Endothelial cell (in vitro differentiated cells): ENCODE measurements at regions not wholly inside any gene's neighbourhood (a gene's known extent, or its start where the extent isn't known, plus 50 kb on each side); places are given as distances from the start of the nearest gene placed in this dataset.

Experiments
- DNase-seq: peaks from one replicate; pipeline ENCODE4 v3.0.0; 2021; ENCODE audit warnings: low spot score
- H3K27ac Mint-ChIP-seq: one replicate; pipeline ENCODE4 v1.8.0; 2021; ENCODE audit warnings: mixed read lengths, inconsistent platforms; ENCODE audit not compliant: unreplicated experiment
- H3K27me3 Mint-ChIP-seq: one replicate; pipeline ENCODE4 v1.8.0; 2021; ENCODE audit warnings: mild to moderate bottlenecking, moderate library complexity, mixed read lengths, inconsistent platforms; ENCODE audit not compliant: unreplicated experiment
- H3K36me3 Mint-ChIP-seq: one replicate; pipeline ENCODE4 v1.8.0; 2021; ENCODE audit warnings: mild to moderate bottlenecking, low read depth, mixed read lengths, inconsistent platforms; ENCODE audit not compliant: unreplicated experiment
- H3K4me1 Mint-ChIP-seq: one replicate; pipeline ENCODE4 v1.8.0; 2021; ENCODE audit warnings: mild to moderate bottlenecking, mixed read lengths, inconsistent platforms; ENCODE audit not compliant: unreplicated experiment
- H3K4me3 Mint-ChIP-seq: one replicate; pipeline ENCODE4 v1.8.0; 2021; ENCODE audit warnings: mild to moderate bottlenecking, mixed read lengths, inconsistent platforms; ENCODE audit not compliant: unreplicated experiment
- H3K9me3 Mint-ChIP-seq: one replicate; pipeline ENCODE4 v1.8.0; 2021; ENCODE audit warnings: mixed read lengths, inconsistent platforms; ENCODE audit not compliant: unreplicated experiment
- TF ChIP-seq, protein P1 (sequence below): fragments of 200-600 bp; sonication (generic); IDR thresholded peaks from one replicate; pipeline ENCODE4 v1.5.0; 2021; ENCODE audit warnings: antibody characterized with exemption; ENCODE audit not compliant: unreplicated experiment

DNA sequence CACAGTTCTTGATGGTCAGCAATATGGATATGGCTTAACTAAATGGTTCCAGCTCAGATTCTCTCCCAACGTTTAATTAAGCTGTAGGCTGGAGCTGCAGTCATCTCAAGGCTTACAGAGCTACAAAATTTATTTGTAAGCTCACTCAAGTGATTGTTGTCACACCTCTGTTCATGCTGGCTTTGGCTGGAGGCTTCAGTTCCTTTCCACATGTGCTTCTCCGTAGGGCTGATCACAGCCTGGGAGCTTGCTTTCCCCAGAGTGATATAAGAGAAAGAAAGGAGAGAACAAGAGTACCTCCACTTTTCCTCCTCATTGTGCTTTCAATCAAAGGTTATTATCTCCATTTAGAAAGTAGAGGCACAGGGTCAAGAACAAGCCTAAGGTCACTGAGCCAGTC, 182.7 kb upstream of the KCNN2 start:
- TF ChIP-seq, protein P1, sequence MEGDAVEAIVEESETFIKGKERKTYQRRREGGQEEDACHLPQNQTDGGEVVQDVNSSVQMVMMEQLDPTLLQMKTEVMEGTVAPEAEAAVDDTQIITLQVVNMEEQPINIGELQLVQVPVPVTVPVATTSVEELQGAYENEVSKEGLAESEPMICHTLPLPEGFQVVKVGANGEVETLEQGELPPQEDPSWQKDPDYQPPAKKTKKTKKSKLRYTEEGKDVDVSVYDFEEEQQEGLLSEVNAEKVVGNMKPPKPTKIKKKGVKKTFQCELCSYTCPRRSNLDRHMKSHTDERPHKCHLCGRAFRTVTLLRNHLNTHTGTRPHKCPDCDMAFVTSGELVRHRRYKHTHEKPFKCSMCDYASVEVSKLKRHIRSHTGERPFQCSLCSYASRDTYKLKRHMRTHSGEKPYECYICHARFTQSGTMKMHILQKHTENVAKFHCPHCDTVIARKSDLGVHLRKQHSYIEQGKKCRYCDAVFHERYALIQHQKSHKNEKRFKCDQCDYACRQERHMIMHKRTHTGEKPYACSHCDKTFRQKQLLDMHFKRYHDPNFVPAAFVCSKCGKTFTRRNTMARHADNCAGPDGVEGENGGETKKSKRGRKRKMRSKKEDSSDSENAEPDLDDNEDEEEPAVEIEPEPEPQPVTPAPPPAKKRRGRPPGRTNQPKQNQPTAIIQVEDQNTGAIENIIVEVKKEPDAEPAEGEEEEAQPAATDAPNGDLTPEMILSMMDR = no peak
- Mint-ChIP-seq H3K4me1 (no peaks in the 10 kb centered on the region), H3K27me3 (no peaks in the 10 kb centered on the region), H3K36me3 (no peaks in the 10 kb centered on the region), H3K9me3 (no peaks in the 10 kb centered on the region), H3K27ac (no peak overlapping the region), H3K4me3 (no peak overlapping the region)
- no peak for DNase-seq

DNA sequence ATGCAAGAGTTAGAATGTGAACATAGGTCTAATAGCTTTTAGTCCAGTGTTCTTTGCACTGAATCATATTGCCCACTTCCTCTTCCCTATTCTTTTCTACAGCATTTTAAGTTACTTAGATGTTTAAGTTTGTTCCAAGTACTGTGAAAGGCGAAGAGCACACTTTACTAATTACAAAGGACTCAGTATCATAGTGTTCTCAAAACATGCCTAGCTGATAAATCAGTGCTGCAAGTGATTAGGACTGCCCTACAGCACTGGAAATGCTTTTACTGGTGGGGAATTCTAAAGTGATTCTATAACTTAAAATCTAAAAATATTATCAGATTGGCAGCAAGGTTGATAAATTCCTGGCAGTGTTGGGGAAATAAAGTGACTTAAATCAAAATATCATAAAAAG, 177.9 kb upstream of the KCNN2 start:
- Mint-ChIP-seq H3K27ac (no peak overlapping the region), H3K4me3 (no peak overlapping the region), H3K27me3 (no peaks in the 10 kb centered on the region), H3K4me1 (no peaks in the 10 kb centered on the region), H3K9me3 (no peaks in the 10 kb centered on the region), H3K36me3 (no peaks in the 10 kb centered on the region)
- TF ChIP-seq, protein P1 = no peak
- DNase-seq = no peak

DNA sequence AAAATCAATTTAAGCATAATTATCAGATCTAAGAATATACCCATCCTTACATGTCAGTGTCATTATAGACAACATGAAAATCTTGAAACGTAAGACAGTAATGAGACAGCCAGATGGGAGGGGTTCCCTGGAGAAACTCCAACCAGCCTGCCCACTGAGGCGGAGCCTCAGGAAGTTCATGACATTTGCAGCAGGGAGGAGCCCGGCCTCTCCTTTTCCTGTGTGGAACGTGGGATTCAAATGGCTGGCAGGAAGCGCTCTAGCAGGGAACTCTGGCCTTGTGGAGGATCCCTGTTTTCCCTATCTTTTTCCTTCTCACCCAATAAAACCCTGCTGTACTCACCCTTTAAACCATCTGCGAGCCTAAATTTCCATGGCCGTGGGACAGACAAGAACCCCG, 176.6 kb upstream of the KCNN2 start:
- H3K27me3 Mint-ChIP-seq = no peaks in the 10 kb centered on the region
- H3K9me3 Mint-ChIP-seq = no peaks in the 10 kb centered on the region
- no peaks in the 10 kb centered on the region for H3K36me3 Mint-ChIP-seq
- no peak overlapping the region for H3K4me3 Mint-ChIP-seq
- no peak for DNase-seq
- H3K27ac Mint-ChIP-seq = no peak overlapping the region
- TF ChIP-seq, protein P1 = no peak
- no peaks in the 10 kb centered on the region for H3K4me1 Mint-ChIP-seq

DNA sequence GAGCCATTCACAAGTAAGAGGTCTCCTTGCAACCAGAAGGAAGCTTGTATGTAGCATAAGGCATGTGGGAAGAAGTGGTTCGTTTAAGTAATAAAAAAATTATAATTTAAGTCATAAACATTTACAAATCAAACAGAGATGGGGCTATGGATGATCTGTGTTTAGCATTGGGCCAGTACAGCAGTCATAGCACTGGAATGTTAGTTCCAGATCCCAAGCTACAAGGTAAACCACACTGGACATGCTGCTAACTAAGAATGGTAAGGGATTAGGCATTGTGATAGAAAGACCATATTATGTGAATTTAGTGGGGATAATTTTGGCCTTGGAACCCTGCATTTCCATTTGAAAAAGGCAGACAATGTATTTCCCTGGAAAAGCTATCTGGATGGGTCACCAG, 170.4 kb upstream of the KCNN2 start:
- no peak overlapping the region for H3K4me3 Mint-ChIP-seq
- H3K27ac Mint-ChIP-seq = no peak overlapping the region
- no peaks in the 10 kb centered on the region for H3K36me3 Mint-ChIP-seq
- H3K9me3 Mint-ChIP-seq = no peaks in the 10 kb centered on the region
- no peaks in the 10 kb centered on the region for H3K27me3 Mint-ChIP-seq
- no peaks in the 10 kb centered on the region for H3K4me1 Mint-ChIP-seq
- DNase-seq = no peak
- TF ChIP-seq, protein P1 = no peak

DNA sequence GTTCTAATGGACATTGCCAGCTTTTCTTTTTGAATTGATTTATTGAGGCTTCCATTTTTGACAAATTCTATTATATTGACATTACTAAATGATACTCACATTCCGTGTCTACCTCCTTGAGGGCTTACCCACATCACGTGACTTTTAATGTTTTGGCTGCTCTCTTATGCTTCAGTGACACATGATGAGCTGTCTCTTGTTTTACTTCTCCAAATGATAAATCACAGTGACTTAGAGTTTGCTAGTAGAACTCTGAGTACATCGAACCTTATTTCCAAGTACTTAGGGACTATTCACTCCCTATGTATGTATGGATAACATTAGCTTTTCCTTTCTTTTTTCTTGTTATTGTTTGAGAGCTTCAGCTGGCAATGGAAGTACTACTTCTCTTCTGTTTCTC, 169.8 kb upstream of the KCNN2 start:
- no peaks in the 10 kb centered on the region for H3K27me3 Mint-ChIP-seq
- H3K4me1 Mint-ChIP-seq = no peaks in the 10 kb centered on the region
- no peaks in the 10 kb centered on the region for H3K36me3 Mint-ChIP-seq
- no peaks in the 10 kb centered on the region for H3K9me3 Mint-ChIP-seq
- no peak overlapping the region for H3K4me3 Mint-ChIP-seq
- no peak overlapping the region for H3K27ac Mint-ChIP-seq
- no peak for DNase-seq
- TF ChIP-seq, protein P1 = no peak
